ENCODE measurements at regions not wholly inside any gene's neighbourhood (a gene's known extent, or its start where the extent isn't known, plus 50 kb on each side); places are given as distances from the start of the nearest gene placed in this dataset.

DNA sequence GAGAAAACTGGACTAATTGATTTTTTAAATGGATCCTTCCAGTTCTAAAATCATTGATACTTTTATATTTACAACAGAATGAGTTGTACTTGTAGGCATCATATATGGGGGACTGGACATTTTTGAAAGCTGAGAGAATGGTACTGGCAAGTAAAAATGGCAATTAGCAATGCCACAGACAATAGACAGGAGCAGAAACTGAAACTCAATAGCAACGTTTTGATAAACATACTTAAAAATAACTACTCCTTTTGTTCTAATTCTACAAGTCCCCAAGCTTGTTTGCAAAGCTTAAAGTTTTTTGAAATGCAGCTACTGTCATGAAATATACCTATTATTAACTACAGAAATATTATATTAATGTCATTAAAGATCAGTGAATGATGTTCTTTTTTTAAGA lies 52.8 kb upstream of the FBXL7 start:
- DNase-seq (ENCODE audit: low read depth), result no peak

DNA sequence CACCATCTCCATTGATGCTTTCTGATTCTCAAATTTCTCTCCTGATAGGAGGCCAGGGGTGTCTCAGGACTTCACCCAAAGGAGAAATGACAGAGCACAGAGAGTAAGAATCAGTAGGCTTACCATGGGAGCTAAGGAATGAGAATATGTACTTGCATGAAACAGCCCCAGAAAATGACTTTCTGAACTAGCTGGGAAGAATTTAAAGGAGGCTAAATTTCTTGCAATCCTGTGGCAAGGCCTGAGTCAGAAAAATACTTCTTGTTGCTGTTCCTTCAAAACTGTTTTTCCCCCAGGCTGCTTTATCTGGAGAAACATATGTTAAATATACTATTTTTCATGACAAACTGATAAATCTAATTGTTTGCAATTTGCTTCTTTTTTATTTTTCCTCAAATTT lies 53.4 kb upstream of the FBXL7 start:
- DNase-seq (ENCODE audit: low read depth), result no peak

DNA sequence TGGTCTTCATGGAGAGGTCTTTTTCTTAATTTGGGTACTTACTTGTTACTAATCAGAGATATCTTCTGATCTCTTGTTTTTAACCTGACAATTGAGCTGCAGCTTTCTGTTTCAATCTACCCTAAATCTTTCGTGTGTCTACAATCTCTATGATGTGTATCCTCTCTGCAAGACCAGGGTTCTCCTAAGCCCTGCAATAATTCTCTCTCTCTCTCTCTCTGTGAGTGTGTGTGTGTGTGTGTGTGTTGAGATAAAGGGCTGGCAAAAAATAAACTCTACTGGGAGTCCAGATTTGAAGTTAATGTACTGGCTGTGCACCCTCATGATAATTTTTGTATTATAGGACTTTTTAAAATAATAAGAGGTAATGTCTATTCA lies 57.8 kb upstream of the FBXL7 start:
- no peak for DNase-seq (ENCODE audit: low read depth)

DNA sequence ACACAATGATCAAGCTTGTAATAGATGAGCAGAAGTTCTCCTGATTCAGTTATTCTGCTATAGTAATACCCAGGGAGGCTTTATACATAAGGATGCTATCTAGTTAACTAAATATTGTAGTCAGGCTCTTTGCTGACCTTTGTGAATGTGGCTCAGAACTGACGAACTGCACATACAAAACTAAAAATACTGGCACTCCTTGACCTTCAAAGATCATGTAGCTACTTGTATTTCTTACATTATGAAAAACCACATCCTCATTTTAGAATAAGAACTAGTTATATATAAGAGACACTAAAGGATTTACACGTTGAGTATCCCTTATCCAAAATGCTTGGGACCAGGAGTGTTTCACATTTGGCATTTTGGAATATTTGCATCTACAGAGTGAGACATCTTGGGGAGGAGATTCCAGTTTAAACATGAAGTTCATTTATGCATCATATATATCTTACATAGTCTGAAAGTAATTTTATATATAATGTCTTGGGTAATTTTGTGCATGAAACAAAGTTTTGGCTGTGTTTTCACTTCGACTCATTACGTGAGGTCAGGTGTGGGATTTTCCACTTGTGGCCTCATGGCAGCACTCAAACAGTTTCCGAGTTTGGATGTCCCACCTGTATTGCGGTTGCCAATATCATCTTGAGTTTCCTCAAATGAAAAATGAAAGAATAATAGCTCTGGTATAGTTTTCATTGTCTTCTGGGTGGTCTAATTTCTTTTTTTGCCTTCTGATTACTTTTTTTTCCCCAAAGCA lies 58.4 kb upstream of the FBXL7 start:
- no peak for DNase-seq (ENCODE audit: low read depth)

DNA sequence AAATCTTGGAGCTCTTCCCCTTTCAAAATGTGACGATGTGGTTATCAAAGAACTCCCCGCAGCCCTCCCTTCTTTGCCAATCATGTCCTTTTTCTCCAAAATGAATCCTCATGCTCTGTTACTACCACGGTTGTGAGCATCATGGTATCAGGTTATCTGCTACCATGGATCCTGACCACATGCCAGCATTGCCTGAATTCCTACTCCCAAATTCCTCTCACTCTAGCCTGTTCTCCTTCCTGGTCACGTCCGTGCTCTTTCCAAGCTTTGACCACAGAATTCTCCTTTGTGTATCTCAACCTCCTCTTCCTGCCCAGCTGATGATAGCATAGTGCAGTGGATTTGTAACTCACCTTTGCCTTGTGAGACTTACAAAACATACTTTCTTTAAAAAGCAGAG lies 59.5 kb upstream of the FBXL7 start:
- no peak for DNase-seq (ENCODE audit: low read depth)

DNA sequence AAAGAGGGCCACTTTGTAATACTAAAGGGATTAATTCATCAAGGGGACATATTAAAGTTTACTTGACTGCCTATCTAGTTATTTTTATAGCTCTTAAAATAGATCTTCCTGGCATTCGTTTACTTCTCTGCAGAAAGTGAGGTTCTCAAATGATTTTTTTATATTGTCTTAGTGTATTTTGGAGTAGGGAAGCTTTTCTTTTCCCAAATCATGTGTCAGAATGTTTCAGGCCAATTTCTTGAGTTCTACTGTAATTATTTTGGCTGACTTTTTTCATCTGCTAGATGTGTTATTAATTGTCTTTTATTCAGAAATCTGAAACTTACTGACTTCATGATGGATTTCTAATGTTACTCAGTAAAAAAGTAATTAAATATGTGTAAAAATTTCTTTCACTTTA lies 60.2 kb upstream of the FBXL7 start:
- DNase-seq (ENCODE audit: low read depth), result no peak

DNA sequence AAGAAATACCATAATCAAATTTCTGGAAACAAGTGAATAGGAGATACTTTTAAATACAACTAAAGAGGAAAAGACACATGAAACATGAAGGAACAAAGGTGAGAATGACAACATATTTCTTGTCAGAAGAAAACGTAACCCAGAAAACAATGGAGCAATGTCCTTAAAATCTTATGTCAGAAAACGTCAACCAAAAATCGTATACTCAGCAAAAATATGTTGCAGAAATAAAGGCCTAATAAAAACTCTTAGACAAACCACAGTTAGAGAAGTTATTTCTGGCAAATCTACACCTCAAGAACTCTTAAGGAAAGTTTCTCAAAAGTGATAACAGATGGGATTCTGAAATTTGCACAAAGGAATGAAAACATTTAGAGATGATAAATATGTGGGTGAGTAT lies 66.3 kb upstream of the FBXL7 start:
- no peak for DNase-seq (ENCODE audit: low read depth)

DNA sequence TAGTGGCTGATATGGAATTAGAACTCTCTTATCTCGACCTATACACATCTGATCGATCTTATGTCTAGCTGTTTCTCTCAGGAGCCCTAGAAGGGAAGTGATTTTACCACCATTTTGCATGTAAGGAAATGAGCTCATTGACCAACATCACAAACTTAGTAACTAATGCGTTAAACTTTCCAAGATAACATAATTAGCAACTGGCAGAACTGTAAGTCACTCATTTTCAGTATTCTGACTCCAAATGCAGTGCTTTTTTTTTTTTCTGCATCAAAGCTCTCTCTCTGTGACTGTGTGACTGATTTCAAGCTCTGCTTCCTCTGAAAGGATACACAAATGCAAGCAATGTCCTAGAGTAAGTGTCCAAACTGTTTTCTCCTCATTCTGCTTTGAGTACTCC lies 68.1 kb upstream of the FBXL7 start:
- no peak for DNase-seq (ENCODE audit: low read depth)

DNA sequence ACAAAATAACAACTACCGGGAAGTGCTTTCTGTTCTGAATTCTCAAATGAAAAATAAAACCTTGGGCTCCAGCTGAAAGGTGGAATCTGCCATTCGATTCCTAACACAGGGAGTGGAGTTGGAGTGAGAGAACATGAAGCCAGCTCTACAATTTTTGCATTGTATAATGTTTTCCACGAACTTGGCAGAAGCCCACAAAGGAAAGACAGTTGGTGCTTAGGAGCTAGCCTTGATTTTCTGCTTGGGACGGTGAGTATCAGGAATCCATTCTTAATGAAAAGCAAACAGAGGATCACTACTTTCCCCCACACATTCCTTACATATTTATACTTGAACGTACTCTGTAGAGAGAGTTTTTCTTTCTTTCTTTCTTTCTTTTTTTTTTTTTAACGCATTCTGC lies 74.2 kb upstream of the FBXL7 start:
- DNase-seq (ENCODE audit: low read depth), result no peak

DNA sequence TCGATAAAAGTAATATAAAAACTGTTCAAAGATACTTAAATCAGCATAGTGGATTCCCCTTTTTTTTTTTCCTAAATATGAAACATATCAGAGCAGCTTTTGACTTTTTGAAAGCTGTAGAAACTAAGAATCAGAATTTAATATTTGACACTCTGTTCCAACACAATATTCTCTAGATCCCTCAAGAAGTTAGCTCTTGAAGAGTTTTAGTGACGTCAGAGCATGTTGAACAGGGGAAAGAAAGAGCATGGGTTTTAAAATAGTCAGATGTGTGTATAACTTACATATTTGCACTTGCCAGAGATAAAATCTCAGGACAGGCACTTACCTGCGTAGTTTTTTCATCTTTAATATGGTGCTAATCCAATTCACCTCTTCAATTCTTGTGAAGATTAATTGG lies 75.2 kb upstream of the FBXL7 start:
- DNase-seq (ENCODE audit: low read depth), result no peak

DNA sequence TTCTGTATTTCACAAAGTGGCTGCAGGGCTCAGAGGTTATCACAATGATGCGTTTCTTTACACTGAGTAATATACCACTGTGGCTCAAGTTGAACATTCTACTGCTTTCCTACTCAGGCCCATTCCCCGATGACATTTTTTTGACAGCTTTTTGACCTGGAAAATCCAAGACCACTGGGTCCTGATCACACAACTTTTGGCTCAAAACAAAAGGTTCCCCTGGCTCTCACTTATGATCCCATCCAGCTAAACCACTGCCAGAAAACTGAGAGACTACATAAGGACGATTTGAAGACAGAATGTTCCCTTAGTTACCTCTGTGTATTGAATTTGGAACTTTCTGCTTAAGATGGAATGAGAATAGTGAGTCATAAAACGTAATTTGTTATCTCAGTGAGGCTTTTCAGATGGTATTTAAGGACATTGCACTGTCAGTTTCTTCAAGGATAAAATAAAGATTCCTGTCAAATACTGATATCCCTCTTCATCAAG lies 78.0 kb upstream of the FBXL7 start:
- no peak for DNase-seq (ENCODE audit: low read depth)

DNA sequence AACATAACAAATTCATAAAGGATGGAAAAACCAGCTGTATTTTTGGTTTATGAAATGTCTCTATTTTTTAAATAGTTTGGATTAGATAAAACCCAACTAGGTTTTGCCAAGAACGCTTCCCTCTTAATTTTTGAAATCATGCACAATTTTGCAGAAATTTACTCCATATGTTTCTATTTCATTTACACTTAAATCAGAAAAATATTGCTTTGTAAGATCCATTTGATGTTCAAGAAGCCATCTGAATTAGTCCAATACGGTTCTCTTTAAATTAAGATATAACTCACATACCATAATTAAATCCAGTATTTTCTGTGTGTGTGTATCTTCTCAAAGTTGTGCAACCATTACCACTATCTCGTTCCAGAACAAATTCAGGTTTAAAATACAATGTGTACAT lies 78.6 kb upstream of the FBXL7 start:
- DNase-seq (ENCODE audit: low read depth), result no peak

DNA sequence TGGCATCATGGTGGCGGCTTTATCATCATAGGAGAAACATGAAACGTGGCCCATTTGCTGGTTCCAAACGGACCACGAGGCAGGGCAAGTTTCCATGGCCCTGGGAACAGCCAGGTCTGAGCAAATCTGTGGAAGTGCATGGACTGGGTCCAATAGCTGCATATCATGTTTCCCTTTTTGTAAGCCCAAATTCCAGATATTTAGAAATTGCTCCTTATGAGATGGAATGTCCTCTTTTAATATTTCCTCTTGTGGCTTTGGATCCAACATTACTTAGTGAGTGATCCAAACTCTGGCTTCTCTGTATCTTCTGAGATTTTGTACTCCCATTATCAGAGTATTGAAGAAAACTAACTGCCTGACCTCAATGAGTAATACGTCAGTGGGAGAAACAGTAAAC lies 79.8 kb upstream of the FBXL7 start:
- DNase-seq (ENCODE audit: low read depth), result no peak

DNA sequence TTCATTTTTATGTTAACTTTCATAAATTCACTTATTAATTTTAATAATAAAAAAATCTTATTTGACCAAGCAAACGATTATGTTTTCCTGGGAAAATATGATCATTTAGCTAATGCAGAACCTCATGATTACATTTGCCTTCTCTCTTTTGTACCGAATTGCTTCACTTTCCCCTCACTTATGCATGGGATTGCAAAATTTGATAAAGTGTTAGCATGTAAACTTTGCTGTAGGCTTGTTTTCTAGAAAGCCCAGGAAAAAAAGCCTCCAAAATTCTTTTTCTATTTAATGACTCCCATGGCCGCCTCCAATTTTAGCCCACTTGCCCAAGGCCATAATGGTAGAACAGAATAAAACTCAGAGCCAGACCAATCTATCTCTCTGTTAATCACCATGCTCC lies 82.8 kb upstream of the FBXL7 start:
- DNase-seq (ENCODE audit: low read depth), result no peak

DNA sequence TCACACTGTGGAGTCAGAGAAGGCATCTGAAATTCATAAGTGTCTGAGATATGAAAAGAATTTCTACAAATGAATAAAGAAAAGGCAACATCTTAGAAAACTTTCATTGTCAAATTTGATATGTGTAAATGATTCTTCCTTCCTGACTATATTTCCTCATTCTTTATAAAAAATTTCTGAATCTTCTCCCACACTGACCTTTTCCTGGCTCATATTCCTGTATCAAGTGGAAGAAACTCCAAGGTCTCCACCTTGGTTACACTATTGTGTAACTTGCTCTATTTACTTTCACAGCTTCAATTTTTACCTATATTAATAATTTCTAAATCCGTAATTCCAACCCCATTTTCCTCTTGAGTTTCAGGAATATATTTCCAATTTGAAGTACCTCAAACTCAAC lies 93.5 kb upstream of the FBXL7 start:
- DNase-seq (ENCODE audit: low read depth), result no peak

DNA sequence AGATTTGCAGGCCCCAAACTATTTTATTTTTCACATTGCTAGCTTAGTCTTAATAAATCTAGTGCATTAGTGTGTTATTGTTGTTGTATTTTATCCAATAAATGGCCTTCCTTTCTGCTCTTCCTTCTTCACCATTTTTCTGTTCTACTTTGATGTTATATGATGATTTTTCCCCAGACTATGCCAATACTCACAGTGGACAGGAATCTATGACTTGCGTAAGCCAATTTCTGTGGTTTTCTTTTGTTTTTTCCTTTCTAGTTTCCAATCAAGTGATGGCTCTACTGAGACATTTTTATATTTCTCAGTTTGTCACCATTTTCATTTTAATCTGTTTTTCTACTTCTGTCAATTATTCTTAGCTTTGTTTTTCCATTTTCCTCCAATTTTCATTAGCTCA lies 106.8 kb upstream of the FBXL7 start:
- no peak for DNase-seq (ENCODE audit: low read depth)

DNA sequence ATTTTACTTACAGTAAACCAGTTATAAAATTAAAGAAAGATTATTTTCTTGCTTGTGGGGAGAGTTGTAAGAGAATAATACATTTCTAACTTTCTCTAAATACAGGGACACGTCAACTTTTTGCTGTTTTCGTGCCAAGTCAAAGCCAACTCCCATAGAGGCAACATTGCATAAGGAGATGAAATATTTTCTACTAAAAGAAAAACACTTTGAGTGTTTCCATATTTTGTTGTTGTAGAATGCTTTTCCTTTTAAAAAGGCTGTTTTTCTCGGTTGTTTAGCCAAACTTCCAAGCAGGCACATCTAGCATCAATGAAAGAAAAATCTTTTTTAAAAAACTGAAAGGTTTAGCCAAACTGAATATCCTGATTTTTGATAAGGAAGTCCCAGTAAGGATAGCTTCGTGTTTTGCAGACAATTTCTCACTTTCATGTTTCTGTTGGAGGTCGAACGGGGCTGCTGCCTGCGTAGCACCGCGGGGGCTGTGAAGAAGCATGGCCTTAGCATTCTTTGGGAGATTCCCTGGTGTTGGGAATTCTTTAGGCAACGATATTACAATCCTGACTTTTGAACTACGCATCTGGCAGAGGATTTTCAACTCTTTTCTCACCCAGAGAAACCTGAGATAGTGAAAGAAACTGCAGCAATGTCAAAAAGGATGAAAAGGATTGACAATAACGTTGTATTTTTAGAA lies 108.1 kb upstream of the FBXL7 start:
- DNase-seq (ENCODE audit: low read depth), result no peak

DNA sequence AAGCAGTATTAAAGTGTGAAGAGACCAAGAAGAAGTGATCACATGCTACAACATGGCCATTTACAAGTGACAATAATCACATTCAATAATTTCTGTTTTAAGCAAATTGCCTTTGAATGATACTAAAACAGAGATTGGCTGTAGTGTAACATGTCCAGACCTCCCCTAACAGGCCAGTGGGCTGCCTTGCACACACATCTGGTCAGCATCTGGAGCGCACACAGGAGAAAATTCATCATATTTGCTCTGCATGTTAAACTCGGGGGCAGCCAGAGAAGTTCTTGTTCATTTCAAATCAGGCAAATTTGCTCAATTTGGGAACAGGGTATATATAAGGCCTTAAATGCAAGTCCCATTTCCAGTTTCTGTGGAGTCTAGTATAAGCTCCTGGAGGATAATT lies 111.1 kb upstream of the FBXL7 start:
- DNase-seq (ENCODE audit: low read depth), result no peak

DNA sequence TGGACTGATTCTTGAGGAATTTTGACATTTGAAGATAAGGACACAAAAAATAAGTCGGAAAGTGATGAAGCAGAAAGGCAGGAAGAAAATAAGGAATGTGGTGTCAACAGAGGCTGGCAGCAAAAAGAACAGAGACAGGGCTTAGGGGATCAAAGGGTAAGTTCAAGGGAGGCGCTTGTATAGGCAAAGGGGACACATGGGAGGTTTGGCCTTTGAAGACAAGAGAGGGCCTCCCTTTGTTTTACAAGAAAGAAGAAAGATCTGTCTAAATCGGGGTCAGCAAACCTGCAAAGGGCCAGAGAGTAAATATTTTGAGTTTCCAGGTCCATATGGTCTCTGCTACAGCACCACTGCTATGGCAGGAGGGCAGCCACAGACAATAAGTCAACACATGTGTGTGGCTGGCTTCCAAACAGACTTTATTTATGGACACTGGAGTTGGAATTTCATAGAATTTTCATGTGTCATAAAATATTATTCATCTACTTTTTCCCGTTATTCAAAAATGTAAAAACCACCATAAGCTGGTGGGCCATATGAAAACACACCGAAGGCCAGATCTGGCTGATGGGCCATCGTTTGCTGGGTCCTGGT lies 112.0 kb upstream of the FBXL7 start:
- DNase-seq (ENCODE audit: low read depth), result no peak

DNA sequence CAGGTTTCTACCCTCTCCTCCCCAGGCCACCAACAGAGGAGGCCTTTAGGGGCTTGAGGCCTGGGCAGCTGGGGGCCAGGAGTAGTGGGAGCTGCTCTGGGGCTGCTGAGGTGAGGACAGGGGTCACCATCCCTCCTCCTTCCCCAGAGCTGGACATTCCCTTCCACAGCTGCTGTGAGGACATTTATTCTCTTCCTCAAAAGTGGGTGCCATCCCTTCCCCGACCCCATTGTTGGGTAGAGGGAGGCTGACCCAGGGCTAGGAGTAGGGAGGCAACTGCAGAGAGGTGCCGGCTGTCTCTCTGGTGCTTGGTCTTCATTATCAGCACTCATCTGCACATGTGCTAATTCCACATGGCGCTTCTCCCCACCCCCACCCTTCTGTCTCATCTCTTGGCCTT lies 113.9 kb upstream of the FBXL7 start:
- no peak for DNase-seq (ENCODE audit: low read depth)

DNA sequence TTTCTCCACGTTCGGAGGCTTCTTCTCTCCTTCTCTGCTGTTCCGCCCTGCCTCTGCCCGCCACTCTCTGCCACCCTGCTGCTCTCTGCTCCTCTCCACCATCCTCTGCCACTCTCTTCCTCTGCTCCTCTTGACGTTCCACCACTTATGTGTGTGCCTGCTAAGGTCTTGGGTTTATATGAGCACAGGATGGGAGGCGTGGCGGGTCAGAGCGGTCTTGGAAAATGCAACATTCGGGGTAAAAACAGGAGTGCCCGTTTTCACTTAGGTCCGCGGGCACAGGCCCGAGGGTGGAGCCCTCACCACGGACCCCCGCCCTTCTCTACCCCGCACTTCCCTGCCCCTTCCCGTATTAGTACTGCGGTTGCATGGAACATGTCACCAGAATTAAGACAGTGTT lies 114.4 kb upstream of the FBXL7 start:
- no peak for DNase-seq (ENCODE audit: low read depth)

DNA sequence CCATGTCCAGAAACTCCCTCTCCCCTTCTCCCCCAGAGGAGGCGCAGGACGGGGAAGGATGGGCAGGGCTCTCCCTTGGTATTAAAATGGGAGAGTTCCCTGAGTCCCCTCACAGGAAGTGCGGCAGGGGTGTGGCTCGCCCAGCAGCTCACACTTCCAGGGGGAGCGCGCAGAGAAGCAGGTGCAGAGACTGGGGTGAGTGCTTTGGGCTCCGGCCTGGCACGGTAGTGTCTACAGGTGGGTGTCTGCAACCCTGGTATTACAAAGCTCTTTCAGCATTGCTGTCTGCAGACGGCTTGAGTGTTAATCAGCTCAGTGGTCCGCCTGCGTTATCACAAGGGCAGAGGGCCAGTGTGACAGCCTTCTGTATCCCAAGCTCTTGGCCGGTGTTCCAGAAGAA lies 114.9 kb upstream of the FBXL7 start:
- no peak for DNase-seq (ENCODE audit: low read depth)

DNA sequence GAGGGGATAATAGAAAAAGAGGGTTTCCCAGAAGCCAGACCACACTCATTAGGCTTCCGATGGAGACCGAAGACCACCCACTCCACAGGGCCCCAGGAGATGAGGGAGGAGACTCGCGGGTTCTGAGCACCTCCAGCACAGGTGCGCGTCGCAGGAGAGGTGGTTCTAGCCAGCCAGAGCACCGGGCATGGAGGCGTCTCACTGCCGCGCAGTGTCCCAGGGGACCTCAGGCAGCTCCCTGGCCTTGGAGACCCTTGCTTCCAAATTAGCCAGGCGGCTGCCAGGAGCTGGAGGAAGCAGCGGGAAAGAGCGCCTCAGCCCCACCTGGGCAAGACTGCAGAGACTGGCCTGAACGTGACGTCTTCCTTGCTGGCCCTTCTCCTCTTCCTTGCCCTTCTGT lies 115.4 kb upstream of the FBXL7 start:
- DNase-seq (ENCODE audit: low read depth), result no peak

DNA sequence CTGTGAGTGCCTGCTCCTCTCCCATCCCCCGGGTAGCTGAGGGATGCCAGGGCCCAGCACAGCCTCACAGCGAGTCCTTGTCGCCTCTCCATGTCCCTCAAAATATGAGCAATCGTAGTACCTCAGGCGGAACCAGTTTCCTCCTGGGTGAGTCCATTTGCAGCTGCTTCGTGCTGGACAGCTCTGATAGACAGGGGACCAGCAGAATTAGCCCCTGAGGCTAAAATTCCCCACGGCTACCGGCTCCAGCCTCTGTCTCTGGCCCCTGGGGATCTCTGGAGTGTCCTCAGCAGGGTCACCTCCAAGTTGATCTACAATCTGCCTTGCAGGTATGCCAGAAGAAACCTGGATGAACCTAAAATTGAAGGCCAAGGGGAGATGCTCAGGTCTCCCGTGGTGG lies 115.8 kb upstream of the FBXL7 start:
- no peak for DNase-seq (ENCODE audit: low read depth)
